ENCODE measurements at regions not wholly inside any gene's neighbourhood (a gene's known extent, or its start where the extent isn't known, plus 50 kb on each side); places are given as distances from the start of the nearest gene placed in this dataset.

GRCh38 chr5:7955476-7955875 is 86.5 kb downstream of the MTRR start:
- no peak for DNase-seq (ENCODE audit: low read depth)

- no peak for DNase-seq (ENCODE audit: low read depth)
Observed at GRCh38 chr5:7957329-7957728, 88.4 kb downstream of the MTRR start.

DNA sequence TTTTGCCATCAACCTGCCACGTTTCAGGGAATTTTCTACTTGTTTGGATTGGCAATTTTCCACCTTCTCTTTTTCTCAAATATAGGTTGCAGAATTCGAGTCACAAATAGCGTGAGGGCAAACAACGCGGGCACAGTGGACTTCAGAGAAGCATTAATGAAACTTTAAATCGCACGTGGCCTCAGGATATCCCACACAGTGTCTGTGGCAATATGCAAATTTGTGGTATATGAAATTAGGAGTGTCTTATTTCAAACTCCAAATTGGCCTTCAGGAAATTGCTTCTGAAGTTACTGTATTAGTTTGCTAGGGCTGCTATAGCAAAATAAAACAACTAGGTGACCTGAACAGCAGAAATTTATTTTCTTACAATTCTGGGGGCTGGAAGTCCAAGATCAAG is 91.2 kb downstream of the MTRR start:
- DNase-seq (ENCODE audit: low read depth), result no peak

DNA sequence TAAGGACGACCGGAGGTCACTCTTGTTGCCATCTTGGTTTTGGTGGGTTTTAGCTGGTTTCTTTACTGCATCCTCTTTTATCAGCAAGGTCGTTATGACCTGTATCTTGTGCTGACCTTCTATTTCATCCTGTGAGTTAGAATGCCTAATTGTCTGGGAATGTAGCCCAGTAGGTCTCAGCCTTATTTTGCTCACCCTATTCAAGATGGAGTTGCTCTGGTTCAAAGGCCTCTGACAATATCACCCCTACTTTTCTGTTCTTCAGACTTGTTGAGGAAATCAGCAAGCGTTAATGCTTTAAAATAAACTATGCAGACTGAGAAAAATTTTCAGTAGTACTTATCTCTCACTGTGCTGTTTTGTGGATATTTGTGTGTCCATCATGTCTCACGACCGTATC is 92.6 kb downstream of the MTRR start:
- no peak for DNase-seq (ENCODE audit: low read depth)

DNA sequence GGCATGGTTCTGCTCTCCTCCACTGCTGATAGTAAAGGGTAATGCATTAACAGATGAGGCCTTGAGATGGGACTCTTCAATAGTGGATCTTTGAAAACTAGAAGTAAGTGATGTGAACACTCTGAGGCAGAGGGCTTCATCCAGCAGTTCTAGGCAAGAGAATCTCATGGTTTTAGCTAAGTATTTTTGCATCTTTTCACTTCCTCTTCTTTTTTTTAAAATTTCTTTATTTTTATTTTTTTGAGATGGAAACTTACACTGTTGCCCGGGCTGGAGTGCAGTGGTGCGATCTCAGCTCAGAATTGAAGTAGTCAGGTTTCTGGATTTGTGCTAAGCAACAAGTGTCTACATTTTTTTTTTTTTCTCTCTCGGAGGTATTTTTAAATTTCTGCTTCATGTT is 101.9 kb downstream of the MTRR start:
- no peak for DNase-seq (ENCODE audit: low read depth)

GRCh38 chr5:7976411-7977190 is 107.7 kb downstream of the MTRR start:
- DNase-seq (ENCODE audit: low read depth), result no peak

DNA sequence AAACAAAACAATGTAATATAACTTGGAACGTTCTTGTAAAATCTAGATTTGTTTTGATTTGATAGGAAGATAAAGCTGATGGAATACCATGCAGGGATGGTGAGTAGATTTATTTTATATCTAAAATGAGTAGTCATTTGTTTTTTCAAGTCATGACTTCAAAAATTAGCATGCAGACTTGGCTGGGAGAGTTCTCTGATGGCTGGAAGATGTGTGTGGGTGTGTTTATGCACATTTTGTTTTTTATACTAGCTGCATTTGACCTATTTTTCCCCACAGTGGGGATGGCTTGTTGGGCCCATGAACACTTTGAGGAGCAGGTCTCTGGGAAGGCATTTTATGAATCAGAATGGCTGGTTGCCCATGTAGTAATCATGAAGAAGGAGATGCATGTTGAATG is 109.2 kb downstream of the MTRR start:
- DNase-seq (ENCODE audit: low read depth), result no peak

- no peak for DNase-seq (ENCODE audit: low read depth)
Observed at GRCh38 chr5:7978991-7979390, 110.0 kb downstream of the MTRR start.

DNA sequence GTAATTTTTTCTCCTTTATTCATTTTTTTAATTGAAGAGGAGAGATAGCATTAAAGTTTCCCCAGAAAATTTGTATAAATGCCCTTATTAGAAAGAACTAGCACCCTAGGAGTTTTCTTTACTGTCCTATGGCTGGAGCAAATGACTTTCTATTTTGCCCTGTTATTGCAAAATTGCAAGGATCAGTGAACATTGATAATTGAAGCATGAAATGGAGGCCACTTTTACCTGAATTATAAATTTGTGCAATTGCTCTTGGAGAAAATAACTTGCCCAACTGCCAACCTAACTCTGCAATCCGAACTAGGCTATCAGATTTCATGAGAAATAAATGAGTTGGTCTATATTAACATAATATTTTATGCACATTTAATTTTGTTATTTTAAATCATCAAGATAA is 111.9 kb downstream of the MTRR start:
- DNase-seq (ENCODE audit: low read depth), result no peak

- no peak for DNase-seq (ENCODE audit: low read depth)
Observed at GRCh38 chr5:7983433-7983832, 114.5 kb downstream of the MTRR start.

- no peak for DNase-seq (ENCODE audit: low read depth)
Observed at GRCh38 chr5:7991125-7991821, 122.3 kb downstream of the MTRR start.

DNA sequence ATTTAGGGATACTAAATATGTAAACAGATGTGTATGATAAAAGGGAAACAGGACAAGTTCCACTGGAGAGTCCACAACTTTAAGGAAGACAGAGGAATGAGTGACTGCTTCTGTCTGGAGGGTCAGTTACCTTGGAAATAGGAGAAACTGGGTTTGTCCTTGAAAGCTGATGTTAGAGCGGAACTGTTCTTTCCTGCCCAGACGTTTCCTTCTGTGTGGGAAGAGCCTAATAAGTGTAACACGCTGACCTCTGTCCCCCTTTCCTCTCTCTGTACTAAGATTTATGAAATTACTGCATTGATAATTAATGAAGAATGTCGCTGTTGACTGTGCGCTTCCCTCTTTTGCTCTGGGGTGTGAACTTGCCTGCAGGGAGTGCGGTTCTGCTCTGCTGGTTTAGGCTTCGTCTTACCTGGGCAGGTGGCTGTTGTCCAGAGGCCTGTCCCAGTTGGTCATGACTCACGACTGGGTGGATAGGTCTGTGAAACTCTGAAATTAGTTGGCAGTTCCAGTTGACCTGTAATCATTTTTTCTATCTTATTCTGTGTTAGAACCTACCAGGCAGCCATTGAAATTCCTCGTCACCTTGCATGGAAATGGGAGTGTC is 126.8 kb downstream of the MTRR start:
- DNase-seq (ENCODE audit: low read depth), result no peak

GRCh38 chr5:8005416-8005815 is 136.5 kb downstream of the MTRR start:
- no peak for DNase-seq (ENCODE audit: low read depth)

DNA sequence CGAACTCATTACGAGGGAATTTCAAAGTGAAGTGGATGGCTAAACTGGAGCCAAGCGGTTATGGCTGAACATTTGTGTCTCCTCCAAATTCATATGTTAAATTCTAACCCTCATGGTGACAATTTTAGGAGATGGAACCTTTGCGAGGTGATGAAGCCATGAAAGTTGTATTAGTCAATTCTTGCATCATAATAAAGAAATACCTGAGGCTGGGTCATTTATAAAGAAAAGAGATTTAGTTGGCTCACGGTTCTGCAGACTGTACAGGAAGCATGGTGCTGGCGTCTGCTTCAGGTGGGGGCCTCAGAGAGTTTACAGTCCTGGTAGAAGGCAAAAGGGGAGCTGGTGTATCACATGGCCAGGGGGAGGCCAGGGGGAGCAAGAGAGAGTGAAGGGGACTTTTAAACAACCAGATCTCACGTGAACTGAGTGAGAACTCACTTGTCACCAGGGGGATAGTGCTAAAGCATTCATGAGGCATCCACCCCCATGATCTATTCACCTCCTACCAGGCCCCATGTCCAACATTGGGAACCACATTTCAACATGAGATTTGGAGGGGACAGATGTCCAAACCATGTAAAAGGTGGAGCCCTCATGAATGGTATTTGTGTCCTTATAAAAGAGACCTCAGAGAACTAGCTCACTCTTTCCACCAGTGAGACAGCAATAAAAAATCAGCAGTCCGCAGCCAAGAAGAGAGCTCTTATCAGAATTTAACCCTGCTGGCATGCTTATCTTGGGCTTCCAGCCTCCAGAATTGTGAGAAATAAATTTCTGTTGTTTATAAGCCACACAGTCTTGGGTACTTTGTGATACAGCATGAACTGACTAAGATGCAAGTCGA is 143.4 kb downstream of the MTRR start:
- no peak for DNase-seq (ENCODE audit: low read depth)

DNA sequence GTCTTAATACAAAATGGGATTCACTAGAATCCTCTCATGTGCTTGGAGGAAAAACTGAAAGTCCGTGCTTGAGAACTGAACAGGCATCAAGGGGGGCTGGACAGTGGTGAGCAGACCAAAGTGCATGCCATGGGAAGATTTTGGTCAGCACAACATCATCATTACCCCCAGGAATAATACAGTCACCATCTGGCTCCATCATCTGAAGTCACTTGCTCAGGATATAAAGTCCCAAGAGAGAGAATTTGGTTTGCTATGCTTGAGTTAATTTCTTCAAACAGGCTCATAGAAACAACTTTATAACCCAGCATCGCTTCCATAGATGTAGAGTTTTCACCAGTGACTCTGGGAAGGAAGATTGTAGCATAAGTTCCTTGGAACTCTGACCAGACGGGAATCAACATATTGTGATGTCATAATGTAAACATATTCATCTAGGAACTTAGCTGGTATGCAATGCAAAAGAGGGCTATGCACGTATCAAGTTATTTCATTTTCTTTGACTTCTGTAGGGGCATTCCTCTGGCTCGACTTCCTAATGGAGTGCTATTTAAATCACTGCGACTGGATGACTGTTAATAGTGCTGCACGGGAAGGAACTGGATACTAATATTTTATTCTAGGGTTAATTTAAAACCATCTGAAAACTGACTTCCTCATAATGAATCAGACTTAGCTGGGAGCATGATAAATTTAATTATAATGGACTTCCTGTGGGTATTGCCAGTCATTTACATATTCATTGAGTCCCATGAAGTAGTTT is 145.2 kb downstream of the MTRR start:
- DNase-seq (ENCODE audit: low read depth), result no peak

DNA sequence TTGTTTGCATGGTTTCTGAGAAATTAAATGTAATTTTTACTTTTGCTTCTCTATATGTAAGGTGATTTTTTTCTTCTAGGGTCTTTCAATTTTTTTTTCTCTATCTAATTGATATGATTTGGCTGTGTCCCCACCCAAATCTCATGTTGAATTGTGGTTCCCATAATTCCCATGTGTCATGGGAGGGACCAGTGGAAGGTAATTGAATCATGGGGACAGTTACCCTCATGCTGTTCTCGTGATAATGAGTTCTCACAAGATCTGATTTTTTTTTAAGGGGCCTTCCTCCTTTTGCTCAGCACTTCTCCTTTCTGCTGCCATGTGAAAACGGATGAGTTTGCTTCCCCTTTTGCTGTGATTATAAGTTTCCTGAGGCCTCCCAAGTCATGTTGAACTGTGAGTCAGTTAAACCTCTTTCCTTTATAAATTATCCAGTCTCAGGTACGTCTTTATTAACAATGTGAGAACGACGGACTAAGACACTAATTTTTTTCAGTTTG is 150.8 kb downstream of the MTRR start:
- DNase-seq (ENCODE audit: low read depth), result no peak

DNA sequence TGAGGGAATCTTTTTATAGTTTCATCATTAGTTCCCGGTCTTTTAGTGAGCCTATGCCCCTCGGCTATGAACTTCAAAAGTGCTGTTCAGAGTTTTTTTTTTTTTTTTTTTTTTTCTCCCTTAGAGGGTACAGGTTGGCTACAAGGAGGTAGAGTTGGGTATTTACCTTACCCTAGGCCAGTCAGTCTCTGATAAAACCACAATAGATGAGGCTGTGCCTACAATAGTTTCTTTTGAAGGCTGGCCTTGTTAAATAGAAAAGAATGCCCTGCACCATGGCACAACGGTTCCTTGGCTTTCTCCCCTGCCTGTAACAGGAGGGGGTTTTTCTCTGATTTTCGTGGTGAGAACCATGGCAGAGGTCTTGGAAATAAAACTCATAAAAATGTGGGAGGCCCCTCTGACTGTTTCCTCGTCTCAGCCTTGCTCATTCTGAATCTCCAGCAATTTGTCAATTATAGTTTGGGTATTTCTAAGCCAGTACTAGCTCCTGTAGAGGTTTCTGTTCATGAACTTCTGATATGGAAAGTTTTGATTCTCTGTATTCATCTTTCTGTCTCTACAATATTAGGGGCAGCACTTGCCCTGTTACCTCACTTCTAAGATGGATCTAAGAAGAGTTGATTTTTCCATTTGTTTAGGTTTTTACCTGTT is 152.0 kb downstream of the MTRR start:
- DNase-seq (ENCODE audit: low read depth), result no peak

DNA sequence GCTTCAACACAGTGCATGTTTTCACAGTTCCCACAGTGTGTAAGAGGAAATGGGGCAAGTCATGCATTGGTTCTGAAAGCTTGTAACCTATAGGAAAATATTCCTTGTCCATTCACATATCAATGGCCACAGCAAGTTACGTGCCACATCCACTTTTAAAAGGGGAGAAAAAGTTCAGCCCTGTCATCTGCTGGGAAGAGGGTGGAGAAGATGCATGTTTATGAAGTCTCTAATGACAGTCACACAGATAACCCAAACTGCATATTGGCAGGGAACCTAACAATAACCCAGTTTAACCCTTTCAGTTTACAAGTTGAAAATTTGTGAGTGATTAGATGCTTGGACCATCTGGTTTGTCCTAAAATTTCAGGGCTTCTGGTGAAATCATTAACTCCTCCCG is 159.3 kb downstream of the MTRR start:
- no peak for DNase-seq (ENCODE audit: low read depth)

- DNase-seq (ENCODE audit: low read depth), result no peak
Observed at GRCh38 chr5:8033261-8033660, 164.3 kb downstream of the MTRR start.

- DNase-seq (ENCODE audit: low read depth), result no peak
Observed at GRCh38 chr5:8034852-8035251, 165.9 kb downstream of the MTRR start.

- DNase-seq (ENCODE audit: low read depth), result no peak
Observed at GRCh38 chr5:8048920-8049319, 180.0 kb downstream of the MTRR start.

All from activated T-helper 1 cell treated with Interleukin-2 at 50 U/mL for 16 hours (primary cell).